Breast epithelium (tissue), 4 donors: ENCODE measurements at regions not wholly inside any gene's neighbourhood (a gene's known extent, or its start where the extent isn't known, plus 50 kb on each side); places are given as distances from the start of the nearest gene placed in this dataset.

Experiments
- DNase-seq, 2 donors: peaks; one replicate each; pipeline ENCODE4 v3.0.0-alpha.2; 2019; ENCODE audit warnings: low spot score in 2 of 2
- H3K27ac ChIP-seq, 2 donors: fragments of 200-600 bp; sonication (generic) in 1 of 2; one replicate each; pipeline ENCODE4 v1.5.1; 2016 to 2019; ENCODE audit warnings: mild to moderate bottlenecking in 1 of 2
- H3K27me3 ChIP-seq, 2 donors: fragments of 200-600 bp; sonication (generic) in 1 of 2; one replicate each; pipeline versions ENCODE4 v1.5.1 to v1.6.0; 2017 to 2019; ENCODE audit warnings: control low read depth in 1 of 2, mild to moderate bottlenecking in 1 of 2
- H3K36me3 ChIP-seq: fragments of 200-600 bp; one replicate; pipeline ENCODE4 v1.5.1; 2019
- H3K4me1 ChIP-seq, 2 donors: fragments of 200-600 bp; sonication (generic); one replicate each; pipeline ENCODE4 v1.5.1; 2016 to 2019; ENCODE audit warnings: control low read depth in 1 of 2
- H3K4me3 ChIP-seq, 3 donors: fragments of 200-600 bp; sonication (generic); 1 replicate in 2 of 3; 2 replicates in 1 of 3; pipeline ENCODE4 v1.5.1; 2016 to 2019; ENCODE audit warnings: mild to moderate bottlenecking in 3 of 3, moderate library complexity in 2 of 3
- H3K9me3 ChIP-seq, 2 donors: fragments of 200-600 bp; sonication (generic) in 1 of 2; one replicate each; pipeline ENCODE4 v1.5.1; 2016 to 2019; ENCODE audit warnings: control low read depth in 1 of 2
- CTCF ChIP-seq, 3 donors: fragments of 450-650 bp; IDR thresholded peaks; one replicate each; pipeline ENCODE4 v1.5.1; 2016 to 2017; ENCODE audit warnings: antibody characterized with exemption in 3 of 3, mild to moderate bottlenecking in 3 of 3, moderate library complexity in 3 of 3
- POLR2A ChIP-seq: fragments of 450-650 bp; IDR thresholded peaks from one replicate; pipeline ENCODE4 v1.6.1; 2016; ENCODE audit warnings: antibody characterized with exemption, mild to moderate bottlenecking, moderate library complexity
- POLR2AphosphoS5 ChIP-seq, 3 donors: sonication (generic); formaldehyde crosslinking; IDR thresholded peaks; one replicate each; pipeline ENCODE4 v1.6.1; 2017; ENCODE audit warnings: antibody characterized with exemption in 3 of 3
- intact Hi-C: fragments of 100-400 bp; cut with DNase I; formaldehyde crosslinking; loops from one replicate; pipeline ENCODE4 v1.15.1; 2023; ENCODE audit warnings: low total_unique reads

- no peaks in the 10 kb centered on the region for H3K9me3 ChIP-seq
- H3K27ac ChIP-seq, result no peak overlapping the region
- H3K4me1 ChIP-seq, result no peaks in the 10 kb centered on the region
- no peaks in the 10 kb centered on the region for H3K36me3 ChIP-seq
- DNase-seq, result no peak
- no peaks in the 10 kb centered on the region for H3K27me3 ChIP-seq
- intact Hi-C loops, result no loop called here
- H3K4me3 ChIP-seq, result no peak overlapping the region
- TF ChIP-seq POLR2A, result no peak
- TF ChIP-seq POLR2AphosphoS5 (IDR thresholded peaks at IDR 0.05), result no peak
- TF ChIP-seq CTCF (IDR thresholded peaks at IDR 0.05), result no peak
These were observed 265.1 kb upstream of the PRDM1 start for GRCh38 chr6:105821027-105821426.

GRCh38 chr6:105819745-105820144 lies 266.4 kb upstream of the PRDM1 start:
- Histone ChIP-seq H3K4me1 (no peaks in the 10 kb centered on the region), H3K27ac (no peak overlapping the region), H3K9me3 (no peaks in the 10 kb centered on the region), H3K4me3 (no peak overlapping the region), H3K27me3 (no peaks in the 10 kb centered on the region), H3K36me3 (no peaks in the 10 kb centered on the region)
- intact Hi-C loops, result no loop called here
- TF ChIP-seq CTCF (IDR thresholded peaks at IDR 0.05) (no peak), POLR2AphosphoS5 (IDR thresholded peaks at IDR 0.05) (no peak), POLR2A (no peak)
- DNase-seq, result no peak

GRCh38 chr6:105818505-105818904 lies 267.6 kb upstream of the PRDM1 start:
- DNase-seq, result no peak
- Histone ChIP-seq H3K4me3 (no peak overlapping the region), H3K9me3 (no peaks in the 10 kb centered on the region), H3K36me3 (no peaks in the 10 kb centered on the region), H3K27me3 (no peaks in the 10 kb centered on the region), H3K27ac (no peak overlapping the region), H3K4me1 (no peaks in the 10 kb centered on the region)
- no peak for TF ChIP-seq POLR2A
- no peak for TF ChIP-seq POLR2AphosphoS5 (IDR thresholded peaks at IDR 0.05)
- no peak for TF ChIP-seq CTCF (IDR thresholded peaks at IDR 0.05)
- intact Hi-C loops, result no loop called here

GRCh38 chr6:105817961-105818360 lies 268.2 kb upstream of the PRDM1 start:
- H3K36me3 ChIP-seq, result no peaks in the 10 kb centered on the region
- no peaks in the 10 kb centered on the region for H3K4me1 ChIP-seq
- no peak overlapping the region for H3K27ac ChIP-seq
- TF ChIP-seq POLR2AphosphoS5 (IDR thresholded peaks at IDR 0.05) (no peak), CTCF (IDR thresholded peaks at IDR 0.05) (no peak), POLR2A (no peak)
- DNase-seq, result no peak
- no peaks in the 10 kb centered on the region for H3K9me3 ChIP-seq
- intact Hi-C loops, result no loop called here
- H3K4me3 ChIP-seq, result no peak overlapping the region
- H3K27me3 ChIP-seq, result no peaks in the 10 kb centered on the region

GRCh38 chr6:105817370-105817769 lies 268.8 kb upstream of the PRDM1 start:
- Histone ChIP-seq H3K4me1 (no peaks in the 10 kb centered on the region), H3K36me3 (no peaks in the 10 kb centered on the region), H3K4me3 (no peak overlapping the region), H3K9me3 (no peaks in the 10 kb centered on the region), H3K27ac (no peak overlapping the region), H3K27me3 (no peaks in the 10 kb centered on the region)
- no peak for DNase-seq
- intact Hi-C loops, result no loop called here
- TF ChIP-seq POLR2A, result no peak
- TF ChIP-seq CTCF (IDR thresholded peaks at IDR 0.05), result no peak
- TF ChIP-seq POLR2AphosphoS5 (IDR thresholded peaks at IDR 0.05), result no peak
